Ishikawa (cell line): ENCODE measurements at regions not wholly inside any gene's neighbourhood (a gene's known extent, or its start where the extent isn't known, plus 50 kb on each side); places are given as distances from the start of the nearest gene placed in this dataset.

Experiments
- CEBPB ChIP-seq: IDR thresholded peaks from 2 replicates; pipeline ENCODE4 v1.6.1; 2012
- CREB1 ChIP-seq: IDR thresholded peaks from 2 replicates; pipeline ENCODE4 v1.6.1; 2012; ENCODE audit warnings: low read depth
- EGR1 ChIP-seq: IDR thresholded peaks from 2 replicates; pipeline ENCODE4 v1.6.1; 2012
- EP300 ChIP-seq: IDR thresholded peaks from 2 replicates; pipeline ENCODE4 v1.6.1; 2012; ENCODE audit warnings: borderline replicate concordance
- FOXM1 ChIP-seq: IDR thresholded peaks from 2 replicates; pipeline ENCODE4 v1.6.1; 2012; ENCODE audit warnings: low read depth, borderline replicate concordance
- MAX ChIP-seq: IDR thresholded peaks from 2 replicates; pipeline ENCODE4 v1.6.1; 2012
- NFIC ChIP-seq: IDR thresholded peaks from 2 replicates; pipeline ENCODE4 v1.6.1; 2012
- RAD21 ChIP-seq: IDR thresholded peaks from 2 replicates; pipeline ENCODE4 v1.6.1; 2012; ENCODE audit warnings: low read depth
- REST ChIP-seq: IDR thresholded peaks from 2 replicates; pipeline ENCODE4 v1.6.1; 2012; ENCODE audit warnings: low read depth, mild to moderate bottlenecking
- TAF1 ChIP-seq: IDR thresholded peaks from 2 replicates; pipeline ENCODE4 v1.6.1; 2012; ENCODE audit warnings: low read depth, mild to moderate bottlenecking
- TCF12 ChIP-seq: IDR thresholded peaks from 2 replicates; pipeline ENCODE4 v1.6.1; 2012; ENCODE audit warnings: low read depth
- TEAD4 ChIP-seq: IDR thresholded peaks from 2 replicates; pipeline ENCODE4 v1.6.1; 2012
- USF1 ChIP-seq: IDR thresholded peaks from 2 replicates; pipeline ENCODE4 v1.6.1; 2012
- YY1 ChIP-seq: IDR thresholded peaks from 2 replicates; pipeline ENCODE4 v1.6.1; 2012; ENCODE audit warnings: low read depth
- ZBTB7A ChIP-seq: IDR thresholded peaks from 2 replicates; pipeline ENCODE4 v1.6.1; 2012; ENCODE audit warnings: low read depth

GRCh38 chr21:41567901-41568510 is 60.0 kb upstream of the TMPRSS2 start:
- TF ChIP-seq EGR1 (no peak), USF1 (no peak), TEAD4 (no peak), YY1 (no peak), CEBPB (no peak), RAD21 (no peak), REST (no peak), TCF12 (no peak), ZBTB7A (no peak), EP300 (no peak), TAF1 (no peak)

- TF ChIP-seq CREB1 = no peak
These were observed 58.6 kb upstream of the TMPRSS2 start for GRCh38 chr21:41566500-41567014.

- TF ChIP-seq TAF1 (no peak), FOXM1 (no peak), EGR1 (no peak), CEBPB (no peak), NFIC (no peak)
These were observed 57.6 kb upstream of the TMPRSS2 start for GRCh38 chr21:41565550-41565949.

- no peak for TF ChIP-seq FOXM1
- no peak for TF ChIP-seq MAX
- TF ChIP-seq EGR1 = no peak
- TF ChIP-seq RAD21 = no peak
- TF ChIP-seq CEBPB = no peak
- TF ChIP-seq TEAD4 = no peak
- TF ChIP-seq NFIC = no peak
- TF ChIP-seq ZBTB7A = no peak
- no peak for TF ChIP-seq EP300
These were observed 56.9 kb upstream of the TMPRSS2 start for GRCh38 chr21:41564871-41565274.

- TF ChIP-seq CEBPB = no peak
- no peak for TF ChIP-seq MAX
- TF ChIP-seq NFIC = no peak
- TF ChIP-seq EGR1 = no peak
These were observed 54.4 kb upstream of the TMPRSS2 start for GRCh38 chr21:41562101-41563000.

- TF ChIP-seq TEAD4 = no peak
- no peak for TF ChIP-seq TAF1
- no peak for TF ChIP-seq RAD21
- TF ChIP-seq REST = no peak
- TF ChIP-seq YY1 = no peak
- no peak for TF ChIP-seq FOXM1
- no peak for TF ChIP-seq CEBPB
- TF ChIP-seq MAX = no peak
- TF ChIP-seq NFIC = no peak
- TF ChIP-seq CREB1 = no peak
- no peak for TF ChIP-seq TCF12
- no peak for TF ChIP-seq ZBTB7A
These were observed 53.7 kb upstream of the TMPRSS2 start for GRCh38 chr21:41561701-41562100.

GRCh38 chr21:41560661-41561158 is 52.8 kb upstream of the TMPRSS2 start:
- TF ChIP-seq CREB1 = no peak
- no peak for TF ChIP-seq EP300
- no peak for TF ChIP-seq TAF1
- no peak for TF ChIP-seq USF1
- TF ChIP-seq NFIC = no peak
